Mammary epithelial cell (primary cell): ENCODE measurements at regions not wholly inside any gene's neighbourhood (a gene's known extent, or its start where the extent isn't known, plus 50 kb on each side); places are given as distances from the start of the nearest gene placed in this dataset.
"Not testable (repeated sequence)": the region's sequence is repeated elsewhere in the genome, so short reads cannot be mapped to it uniquely, and the experiment has no call there.

Experiments
- EZH2 ChIP-seq: IDR thresholded peaks from 2 replicates; pipeline ENCODE4 v1.6.1; 2012; ENCODE audit warnings: low read length, inconsistent platforms, borderline replicate concordance
- TF ChIP-seq, protein P1 (sequence below), 2 donors: IDR thresholded peaks in 1 of 2; conservative IDR thresholded peaks in 1 of 2; 2 replicates each; pipeline ENCODE4 v1.5.1; 2011 to 2012; ENCODE audit warnings: inconsistent platforms in 2 of 2, low read length in 2 of 2, mild to moderate bottlenecking in 2 of 2, control low read depth in 1 of 2, low read depth in 1 of 2; ENCODE audit not compliant: insufficient read depth in 1 of 2; ENCODE audit errors: extremely low read depth in 1 of 2

DNA sequence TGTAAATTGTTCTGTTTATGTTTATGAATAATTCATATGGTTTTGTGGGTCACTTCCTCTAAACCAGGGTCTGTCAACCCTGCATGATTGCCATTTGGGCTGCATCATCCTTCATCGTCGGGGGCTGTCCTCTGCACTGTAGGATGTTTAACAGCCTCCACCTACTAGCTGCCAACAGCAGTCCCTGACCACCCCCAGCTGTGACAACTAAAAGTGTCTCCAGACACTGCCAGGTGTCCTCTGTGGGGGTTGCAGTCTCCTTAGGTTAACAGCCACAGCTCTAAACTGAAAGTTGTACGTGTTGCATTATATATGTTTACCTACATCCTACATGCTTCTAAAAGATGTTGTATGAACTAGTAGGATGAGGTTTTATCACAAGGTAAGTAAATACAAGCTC is 113.1 kb downstream of the LAT start:
- TF ChIP-seq, protein P1, sequence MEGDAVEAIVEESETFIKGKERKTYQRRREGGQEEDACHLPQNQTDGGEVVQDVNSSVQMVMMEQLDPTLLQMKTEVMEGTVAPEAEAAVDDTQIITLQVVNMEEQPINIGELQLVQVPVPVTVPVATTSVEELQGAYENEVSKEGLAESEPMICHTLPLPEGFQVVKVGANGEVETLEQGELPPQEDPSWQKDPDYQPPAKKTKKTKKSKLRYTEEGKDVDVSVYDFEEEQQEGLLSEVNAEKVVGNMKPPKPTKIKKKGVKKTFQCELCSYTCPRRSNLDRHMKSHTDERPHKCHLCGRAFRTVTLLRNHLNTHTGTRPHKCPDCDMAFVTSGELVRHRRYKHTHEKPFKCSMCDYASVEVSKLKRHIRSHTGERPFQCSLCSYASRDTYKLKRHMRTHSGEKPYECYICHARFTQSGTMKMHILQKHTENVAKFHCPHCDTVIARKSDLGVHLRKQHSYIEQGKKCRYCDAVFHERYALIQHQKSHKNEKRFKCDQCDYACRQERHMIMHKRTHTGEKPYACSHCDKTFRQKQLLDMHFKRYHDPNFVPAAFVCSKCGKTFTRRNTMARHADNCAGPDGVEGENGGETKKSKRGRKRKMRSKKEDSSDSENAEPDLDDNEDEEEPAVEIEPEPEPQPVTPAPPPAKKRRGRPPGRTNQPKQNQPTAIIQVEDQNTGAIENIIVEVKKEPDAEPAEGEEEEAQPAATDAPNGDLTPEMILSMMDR (conservative IDR thresholded peaks at IDR 0.05 in 1 of 2, IDR thresholded peaks at IDR 0.05 in 1 of 2; ENCODE audit: extremely low read depth in 1 of 2, insufficient read depth in 1 of 2, low read depth in 1 of 2, low read length in 2 of 2): not testable (repeated sequence)
- not testable (repeated sequence) for TF ChIP-seq EZH2
